ENCODE measurements at regions not wholly inside any gene's neighbourhood (a gene's known extent, or its start where the extent isn't known, plus 50 kb on each side); places are given as distances from the start of the nearest gene placed in this dataset.

DNA sequence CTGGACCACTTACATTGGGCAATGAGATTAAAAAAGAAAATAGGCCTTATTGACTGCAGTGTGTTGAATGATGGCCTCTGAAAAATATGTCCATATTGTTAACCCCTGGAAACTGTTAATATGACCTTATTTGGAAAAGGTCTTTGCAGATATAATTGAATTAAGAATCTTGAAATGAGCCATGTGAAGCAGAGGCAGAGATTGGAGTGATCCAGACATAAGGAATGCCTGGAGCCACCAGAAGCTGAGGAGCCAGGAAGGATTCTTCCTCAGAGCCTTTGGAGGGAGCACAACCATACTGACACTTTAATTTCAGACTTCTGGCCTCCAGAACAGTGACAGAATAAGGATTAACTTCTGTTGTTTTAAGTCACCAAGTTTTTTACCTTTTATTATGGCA lies 510.4 kb upstream of the AGTR1 start:
- TF ChIP-seq, protein P1, sequence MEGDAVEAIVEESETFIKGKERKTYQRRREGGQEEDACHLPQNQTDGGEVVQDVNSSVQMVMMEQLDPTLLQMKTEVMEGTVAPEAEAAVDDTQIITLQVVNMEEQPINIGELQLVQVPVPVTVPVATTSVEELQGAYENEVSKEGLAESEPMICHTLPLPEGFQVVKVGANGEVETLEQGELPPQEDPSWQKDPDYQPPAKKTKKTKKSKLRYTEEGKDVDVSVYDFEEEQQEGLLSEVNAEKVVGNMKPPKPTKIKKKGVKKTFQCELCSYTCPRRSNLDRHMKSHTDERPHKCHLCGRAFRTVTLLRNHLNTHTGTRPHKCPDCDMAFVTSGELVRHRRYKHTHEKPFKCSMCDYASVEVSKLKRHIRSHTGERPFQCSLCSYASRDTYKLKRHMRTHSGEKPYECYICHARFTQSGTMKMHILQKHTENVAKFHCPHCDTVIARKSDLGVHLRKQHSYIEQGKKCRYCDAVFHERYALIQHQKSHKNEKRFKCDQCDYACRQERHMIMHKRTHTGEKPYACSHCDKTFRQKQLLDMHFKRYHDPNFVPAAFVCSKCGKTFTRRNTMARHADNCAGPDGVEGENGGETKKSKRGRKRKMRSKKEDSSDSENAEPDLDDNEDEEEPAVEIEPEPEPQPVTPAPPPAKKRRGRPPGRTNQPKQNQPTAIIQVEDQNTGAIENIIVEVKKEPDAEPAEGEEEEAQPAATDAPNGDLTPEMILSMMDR (IDR thresholded peaks at IDR 0.05; ENCODE audit: insufficient read depth, low read depth, low read length) = no peak
- TF ChIP-seq EZH2 (IDR thresholded peaks at IDR 0.05; ENCODE audit: insufficient read depth, low read length) = no peak
